K562 (cell line): ENCODE measurements at regions not wholly inside any gene's neighbourhood (a gene's known extent, or its start where the extent isn't known, plus 50 kb on each side); places are given as distances from the start of the nearest gene placed in this dataset.

Experiments
- ATAC-seq: fragments of 200-7000 bp; cut with Tn5 transposase; 3 replicates; pipeline ENCODE4 v1.9.1; 2020; ENCODE audit warnings: moderate library complexity
- BruUV-seq: library from RNA; stranded (reverse); fragments of 400-500 nt; replicated peaks from 2 replicates; lab custom pipeline; 2021; lab: Mats Ljungman, UMichigan
- CTCF ChIA-PET: fragments of 300-600 bp; formaldehyde crosslinking; extraction: SDS; loops from one replicate; lab custom pipeline; 2021; ENCODE audit warnings: low intra/inter-chr PET ratio; lab: Yijun Ruan, JAX
- POLR2A ChIA-PET: fragments of 300-600, 350-650 bp; sonication (Branson Sonifier 250); formaldehyde crosslinking; extraction: SDS; loops from one replicate; lab custom pipeline; 2021; ENCODE audit warnings: antibody characterized with exemption, inconsistent platforms; lab: Yijun Ruan, JAX
- DNase-seq, 4 experiments: peaks; one replicate each; pipeline versions ENCODE4 v3.0.0 to v3.0.0-alpha.2; 2011 to 2018; ENCODE audit warnings: low spot score in 3 of 4, mixed read lengths in 3 of 4; ENCODE audit errors: extremely low read depth in 1 of 4
- FAIRE-seq: peaks from 2 replicates; lab custom pipeline; 2011; peaks lifted over from hg19 to GRCh38; lab: Jason Lieb, UNC
- H2AFZ ChIP-seq: 2 replicates; pipeline ENCODE4 v1.6.0; 2011; ENCODE audit warnings: low read depth, low read length, control low read depth, inconsistent platforms
- H3K27ac ChIP-seq: fragments of 200-600 bp; 3 replicates; pipeline ENCODE4 v1.8.0; 2011; ENCODE audit warnings: low read depth, mild to moderate bottlenecking, control low read depth, inconsistent platforms, low read length, moderate library complexity, mixed read lengths; ENCODE audit errors: extremely low read depth
- H3K27me3 ChIP-seq, 2 experiments: fragments of 300-600 bp in 1 of 2; 2 replicates in 1 of 2; 3 replicates in 1 of 2; pipeline versions ENCODE4 v1.6.0 to v1.8.0; 2011; ENCODE audit warnings: inconsistent platforms in 2 of 2, low read length in 2 of 2, mild to moderate bottlenecking in 1 of 2, mixed read lengths in 1 of 2, moderate library complexity in 1 of 2; ENCODE audit not compliant: control insufficient read depth in 2 of 2, insufficient read depth in 2 of 2
- H3K36me3 ChIP-seq: fragments of 300-600 bp; 3 replicates; pipeline ENCODE4 v1.8.0; 2011; ENCODE audit warnings: mild to moderate bottlenecking, low read length, inconsistent platforms; ENCODE audit not compliant: control insufficient read depth, insufficient read depth
- H3K4me1 ChIP-seq, 2 experiments: fragments of 200-600 bp in 1 of 2; replicated peaks in 1 of 2; 2 replicates in 1 of 2; 3 replicates in 1 of 2; pipeline versions ENCODE4 v1.5.1 to v1.8.0; 2011; ENCODE audit warnings: inconsistent platforms in 2 of 2, low read length in 2 of 2, mild to moderate bottlenecking in 1 of 2, mixed read lengths in 1 of 2, moderate library complexity in 1 of 2; ENCODE audit not compliant: control insufficient read depth in 2 of 2, insufficient read depth in 2 of 2
- H3K4me2 ChIP-seq: 2 replicates; pipeline ENCODE4 v1.6.1; 2011; ENCODE audit warnings: low read length, control low read depth, inconsistent platforms, mixed read lengths; ENCODE audit not compliant: insufficient read depth
- H3K4me3 ChIP-seq: fragments of 200-600 bp; sonication (generic), shearing (Covaris generic); 2 replicates; pipeline ENCODE4 v1.5.1; 2016; ENCODE audit warnings: control low read depth, inconsistent platforms
- H3K79me2 ChIP-seq: fragments of 200-600 bp; 3 replicates; pipeline ENCODE4 v1.8.0; 2011; ENCODE audit warnings: low read length, inconsistent platforms; ENCODE audit not compliant: control insufficient read depth, insufficient read depth
- H3K9ac ChIP-seq, 2 experiments: 2 replicates each; pipeline versions ENCODE4 v1.6.0 to v1.6.1; 2011; ENCODE audit warnings: low read depth in 2 of 2, low read length in 2 of 2, control low read depth in 1 of 2, inconsistent platforms in 1 of 2, mild to moderate bottlenecking in 1 of 2, mixed read lengths in 1 of 2; ENCODE audit not compliant: insufficient read depth in 1 of 2
- H3K9me1 ChIP-seq: one replicate; pipeline ENCODE4 v1.6.0; 2011; ENCODE audit warnings: inconsistent platforms, mild to moderate bottlenecking, low read length, moderate library complexity; ENCODE audit not compliant: control insufficient read depth, insufficient read depth
- H3K9me3 ChIP-seq: replicated peaks from 2 replicates; pipeline ENCODE4 v1.5.1; 2011; ENCODE audit warnings: low read depth, low read length, inconsistent platforms; ENCODE audit not compliant: control insufficient read depth, insufficient read depth
- H4K20me1 ChIP-seq: replicated peaks from 2 replicates; pipeline ENCODE4 v1.6.1; 2011; ENCODE audit warnings: low read length, inconsistent platforms, mixed read lengths; ENCODE audit not compliant: control insufficient read depth, insufficient read depth
- CBX3 ChIP-seq, 2 experiments: IDR thresholded peaks; 1 replicate in 1 of 2; 2 replicates in 1 of 2; pipeline ENCODE4 v1.6.1; 2012; ENCODE audit warnings: inconsistent platforms in 2 of 2, low read length in 2 of 2, borderline replicate concordance in 1 of 2, control low read depth in 1 of 2
- CCAR2 ChIP-seq: fragments of 200-400 bp; formaldehyde crosslinking; IDR thresholded peaks from 2 replicates; pipeline ENCODE4 v1.6.1; 2017; ENCODE audit warnings: mild to moderate bottlenecking, low read depth, low read length
- CEBPB ChIP-seq: fragments of 450-650 bp; IDR thresholded peaks from 2 replicates; pipeline ENCODE4 v1.6.1; 2016; ENCODE audit warnings: missing genetic modification characterization, missing compliant biosample characterization
- CEBPG ChIP-seq, 3 experiments: fragments of 200-800 bp in 1 of 3; sonication (Bioruptor generic) in 1 of 3; sonication (generic) in 1 of 3; formaldehyde crosslinking in 1 of 3; IDR thresholded peaks in 2 of 3; conservative IDR thresholded peaks in 1 of 3; 2 replicates each; pipeline versions ENCODE4 v1.6.1 to v1.8.0; 2016 to 2022; ENCODE audit warnings: missing compliant biosample characterization in 2 of 3, missing genetic modification characterization in 2 of 3, mild to moderate bottlenecking in 1 of 3, missing genetic modification reagents in 1 of 3
- ETV1 ChIP-seq: fragments of 450-650 bp; conservative IDR thresholded peaks from 2 replicates; pipeline ENCODE4 v1.6.1; 2016; ENCODE audit warnings: missing genetic modification characterization, control low read depth, low read depth, missing compliant biosample characterization
- GABPA ChIP-seq: fragments of 200-800 bp; sonication (Bioruptor generic); conservative IDR thresholded peaks from 2 replicates; pipeline ENCODE4 v1.6.1; 2016; ENCODE audit warnings: low read depth, missing genetic modification characterization, missing compliant biosample characterization
- JUNB ChIP-seq: fragments of 450-650 bp; formaldehyde crosslinking; conservative IDR thresholded peaks from 2 replicates; pipeline ENCODE4 v1.4.0; 2020; ENCODE audit warnings: mild to moderate bottlenecking
- MBD2 ChIP-seq: sonication (generic); IDR thresholded peaks from 2 replicates; pipeline ENCODE4 v1.6.1; 2016; ENCODE audit warnings: low read depth, borderline replicate concordance
- MEIS2 ChIP-seq: fragments of 450-650 bp; IDR thresholded peaks from 2 replicates; pipeline ENCODE4 v1.6.1; 2014; ENCODE audit warnings: mild to moderate bottlenecking; ENCODE audit not compliant: partially characterized antibody
- NONO ChIP-seq, 2 experiments: fragments of 200-400 bp in 1 of 2; fragments of 450-650 bp in 1 of 2; formaldehyde crosslinking in 1 of 2; IDR thresholded peaks; 2 replicates each; pipeline ENCODE4 v1.6.1; 2017; ENCODE audit warnings: low read depth in 2 of 2, mild to moderate bottlenecking in 2 of 2, moderate library complexity in 2 of 2, low read length in 1 of 2
- RCOR1 ChIP-seq, 2 experiments: IDR thresholded peaks; 2 replicates each; pipeline ENCODE4 v1.6.1; 2012; ENCODE audit warnings: low read depth in 2 of 2, low read length in 2 of 2, borderline replicate concordance in 1 of 2, improper control_type of control experiment in 1 of 2
- WGBS: fragments of 100-300 bp; shearing (Covaris generic); methylation state at CpG from one replicate; pipeline ENCODE4 v1.1.6; 2016; ENCODE audit warnings: low coverage, mixed read lengths; ENCODE audit not compliant: insufficient coverage; ENCODE audit errors: missing lambda C conversion rate; 5-methylcytosine and 5-hydroxymethylcytosine counted together
- in situ Hi-C: fragments of 300-500 bp; cut with MboI; formaldehyde crosslinking; loops from 4 replicates; pipeline ENCODE4 v1.15.0; 2018; ENCODE audit warnings: inconsistent platforms, mixed read lengths
- intact Hi-C: fragments of 100-400 bp; cut with micrococcal nuclease; formaldehyde crosslinking; loops from 2 replicates; pipeline ENCODE4 v1.14.2; 2022
- TF ChIP-seq, protein P1 (sequence below): IDR thresholded peaks from 3 replicates; pipeline ENCODE4 v1.6.1; 2011; ENCODE audit warnings: borderline replicate concordance, mild to moderate bottlenecking; ENCODE audit not compliant: insufficient read length, insufficient read depth
- TF ChIP-seq, protein P2 (sequence below), 2 experiments: fragments of 450-650 bp in 1 of 2; sonication (generic) in 1 of 2; formaldehyde crosslinking in 1 of 2; IDR thresholded peaks in 1 of 2; conservative IDR thresholded peaks in 1 of 2; 2 replicates each; pipeline versions ENCODE4 v1.6.1 to v1.8.1; 2016 to 2023; ENCODE audit warnings: mild to moderate bottlenecking in 2 of 2, moderate library complexity in 2 of 2, inconsistent platforms in 1 of 2, missing genetic modification reagents in 1 of 2
- TF ChIP-seq, protein P3 (sequence below): fragments of 450-650 bp; IDR thresholded peaks from 2 replicates; pipeline ENCODE4 v1.7.1; 2018; ENCODE audit warnings: mild to moderate bottlenecking, low read depth; ENCODE audit not compliant: partially characterized antibody

DNA sequence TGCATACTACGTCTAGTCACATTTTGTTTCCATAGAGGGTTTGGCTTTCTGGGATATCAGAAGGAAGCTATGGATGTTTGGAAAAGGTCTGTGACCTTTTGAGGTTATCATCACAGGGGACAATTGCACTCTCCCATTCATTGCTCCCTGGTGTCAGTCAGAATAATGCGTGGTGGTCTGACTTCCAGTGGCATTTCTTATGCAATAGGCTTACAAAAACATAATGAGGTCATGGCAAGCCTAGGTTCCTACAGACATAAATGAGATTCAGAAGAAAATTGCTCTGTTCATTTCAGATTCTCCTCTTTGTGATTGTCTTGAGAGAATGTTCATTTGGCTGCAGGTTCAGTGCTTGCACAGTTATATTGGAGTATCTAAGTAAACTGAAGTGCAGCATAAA is 54.6 kb downstream of the ARHGAP35 start:
- intact Hi-C loops (no loop called here), in situ Hi-C loops (no loop called here)
- Histone ChIP-seq H4K20me1 (no peaks in the 10 kb centered on the region; the same call in 1 of the 2 replicates), H3K9me1 (no peaks in the 10 kb centered on the region), H3K79me2 (peaks cover 64% of the 10 kb centered on the region), H3K27me3 (no peaks in the 10 kb centered on the region), H3K9ac (no peak overlapping the region), H3K27ac (0 out of 3 replicates have a peak overlapping the region, but pooled peaks have one; percentile 10), H2AFZ (no peak overlapping the region), H3K36me3 (peaks cover 21% of the 10 kb centered on the region), H3K4me3 (no peak overlapping the region), H3K4me2 (no peak overlapping the region), H3K4me1 (peaks cover 11 to 19% of the 10 kb centered on the region in 2 experiments; a peak in 3 of 5 replicates), H3K9me3 (no peaks in the 10 kb centered on the region)
- no TSS peak for BruUV-seq
- CTCF ChIA-PET, result no interaction called here
- ATAC-seq (no peak), DNase-seq (no peak), FAIRE-seq (no peak)
- 38% methylated on average over 2 of the region's 2 CpGs for WGBS
- POLR2A ChIA-PET, result interaction anchor here (0.6 to 0.7 kb wide), 2 partner anchors 21 to 33 kb away, joined by 3 read pairs; no protein-coding TSS in a partner anchor
- no peak for TF ChIP-seq JUNB
- TF ChIP-seq, protein P1, sequence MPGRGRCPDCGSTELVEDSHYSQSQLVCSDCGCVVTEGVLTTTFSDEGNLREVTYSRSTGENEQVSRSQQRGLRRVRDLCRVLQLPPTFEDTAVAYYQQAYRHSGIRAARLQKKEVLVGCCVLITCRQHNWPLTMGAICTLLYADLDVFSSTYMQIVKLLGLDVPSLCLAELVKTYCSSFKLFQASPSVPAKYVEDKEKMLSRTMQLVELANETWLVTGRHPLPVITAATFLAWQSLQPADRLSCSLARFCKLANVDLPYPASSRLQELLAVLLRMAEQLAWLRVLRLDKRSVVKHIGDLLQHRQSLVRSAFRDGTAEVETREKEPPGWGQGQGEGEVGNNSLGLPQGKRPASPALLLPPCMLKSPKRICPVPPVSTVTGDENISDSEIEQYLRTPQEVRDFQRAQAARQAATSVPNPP, result no peak
- no peak for TF ChIP-seq MEIS2
- no peak for TF ChIP-seq ETV1
- TF ChIP-seq RCOR1 (IDR thresholded peaks at IDR 0.05; ENCODE audit: borderline replicate concordance in 1 of 2, low read depth in 2 of 2, low read length in 2 of 2), result no peak
- no peak for TF ChIP-seq NONO (IDR thresholded peaks at IDR 0.05; ENCODE audit: low read depth in 2 of 2, low read length in 1 of 2)
- TF ChIP-seq CEBPG (CRISPR knock-in tag; IDR thresholded peaks at IDR 0.05), result peak; percentile 57; the same call in 1 of the 2 replicates
- TF ChIP-seq CEBPG (tag; conservative IDR thresholded peaks at IDR 0.05 in 1 of 2, IDR thresholded peaks at IDR 0.05 in 1 of 2), result peak; percentile 15 to 59; a peak in 2 of 4 replicates
- TF ChIP-seq CCAR2, result no peak
- TF ChIP-seq, protein P2, sequence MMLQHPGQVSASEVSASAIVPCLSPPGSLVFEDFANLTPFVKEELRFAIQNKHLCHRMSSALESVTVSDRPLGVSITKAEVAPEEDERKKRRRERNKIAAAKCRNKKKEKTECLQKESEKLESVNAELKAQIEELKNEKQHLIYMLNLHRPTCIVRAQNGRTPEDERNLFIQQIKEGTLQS (IDR thresholded peaks at IDR 0.05), result peak; percentile 32; the same call in 1 of the 2 replicates
- TF ChIP-seq, protein P2 (CRISPR knock-in tag; conservative IDR thresholded peaks at IDR 0.05), result no peak
- no peak for TF ChIP-seq MBD2
- TF ChIP-seq CEBPB (tag), result peak; percentile 60; the same call in 1 of the 2 replicates
- no peak for TF ChIP-seq GABPA (tag)
- TF ChIP-seq CBX3 (IDR thresholded peaks at IDR 0.05; ENCODE audit: borderline replicate concordance in 1 of 2, low read length in 2 of 2), result no peak
- TF ChIP-seq, protein P3, sequence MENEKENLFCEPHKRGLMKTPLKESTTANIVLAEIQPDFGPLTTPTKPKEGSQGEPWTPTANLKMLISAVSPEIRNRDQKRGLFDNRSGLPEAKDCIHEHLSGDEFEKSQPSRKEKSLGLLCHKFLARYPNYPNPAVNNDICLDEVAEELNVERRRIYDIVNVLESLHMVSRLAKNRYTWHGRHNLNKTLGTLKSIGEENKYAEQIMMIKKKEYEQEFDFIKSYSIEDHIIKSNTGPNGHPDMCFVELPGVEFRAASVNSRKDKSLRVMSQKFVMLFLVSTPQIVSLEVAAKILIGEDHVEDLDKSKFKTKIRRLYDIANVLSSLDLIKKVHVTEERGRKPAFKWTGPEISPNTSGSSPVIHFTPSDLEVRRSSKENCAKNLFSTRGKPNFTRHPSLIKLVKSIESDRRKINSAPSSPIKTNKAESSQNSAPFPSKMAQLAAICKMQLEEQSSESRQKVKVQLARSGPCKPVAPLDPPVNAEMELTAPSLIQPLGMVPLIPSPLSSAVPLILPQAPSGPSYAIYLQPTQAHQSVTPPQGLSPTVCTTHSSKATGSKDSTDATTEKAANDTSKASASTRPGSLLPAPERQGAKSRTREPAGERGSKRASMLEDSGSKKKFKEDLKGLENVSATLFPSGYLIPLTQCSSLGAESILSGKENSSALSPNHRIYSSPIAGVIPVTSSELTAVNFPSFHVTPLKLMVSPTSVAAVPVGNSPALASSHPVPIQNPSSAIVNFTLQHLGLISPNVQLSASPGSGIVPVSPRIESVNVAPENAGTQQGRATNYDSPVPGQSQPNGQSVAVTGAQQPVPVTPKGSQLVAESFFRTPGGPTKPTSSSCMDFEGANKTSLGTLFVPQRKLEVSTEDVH, result no peak
